SU-DHL-6 (cell line): ENCODE measurements at regions not wholly inside any gene's neighbourhood (a gene's known extent, or its start where the extent isn't known, plus 50 kb on each side); places are given as distances from the start of the nearest gene placed in this dataset.

Source experiments
- EZH2phosphoT487 ChIP-seq: fragments of 200-600 bp; sonication (generic), shearing (Covaris generic); conservative IDR thresholded peaks from 2 replicates; pipeline ENCODE4 v1.6.1; 2018; ENCODE audit warnings: mild to moderate bottlenecking, antibody characterized with exemption, low read length, moderate library complexity, mixed read lengths
- TF ChIP-seq, protein P1 (sequence below): fragments of 200-600 bp; sonication (generic); IDR thresholded peaks from one replicate; pipeline ENCODE4 v1.5.1; 2017; ENCODE audit warnings: antibody characterized with exemption, mild to moderate bottlenecking, low read length, moderate library complexity; ENCODE audit not compliant: insufficient read depth, poor library complexity, severe bottlenecking

DNA sequence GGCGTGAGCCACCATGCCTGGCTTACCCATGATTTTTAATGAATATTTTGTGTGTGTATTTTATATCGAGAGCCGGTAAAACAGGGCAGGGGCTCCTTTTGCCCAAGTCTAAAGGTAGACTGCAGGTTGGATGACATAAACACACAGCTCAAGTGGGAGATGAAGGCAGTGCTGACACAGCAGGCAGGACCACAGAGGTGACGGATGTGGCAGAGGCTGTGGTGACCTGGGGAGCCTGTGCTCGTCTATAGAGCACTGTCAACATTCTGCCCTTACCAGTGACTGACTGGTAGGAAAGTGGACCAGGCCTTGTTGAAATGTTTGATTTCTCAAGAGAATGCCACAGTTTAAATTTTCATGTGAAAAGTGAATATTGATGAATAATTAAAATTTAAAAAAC lies 137.5 kb downstream of the ZFP64 start:
- TF ChIP-seq, protein P1, sequence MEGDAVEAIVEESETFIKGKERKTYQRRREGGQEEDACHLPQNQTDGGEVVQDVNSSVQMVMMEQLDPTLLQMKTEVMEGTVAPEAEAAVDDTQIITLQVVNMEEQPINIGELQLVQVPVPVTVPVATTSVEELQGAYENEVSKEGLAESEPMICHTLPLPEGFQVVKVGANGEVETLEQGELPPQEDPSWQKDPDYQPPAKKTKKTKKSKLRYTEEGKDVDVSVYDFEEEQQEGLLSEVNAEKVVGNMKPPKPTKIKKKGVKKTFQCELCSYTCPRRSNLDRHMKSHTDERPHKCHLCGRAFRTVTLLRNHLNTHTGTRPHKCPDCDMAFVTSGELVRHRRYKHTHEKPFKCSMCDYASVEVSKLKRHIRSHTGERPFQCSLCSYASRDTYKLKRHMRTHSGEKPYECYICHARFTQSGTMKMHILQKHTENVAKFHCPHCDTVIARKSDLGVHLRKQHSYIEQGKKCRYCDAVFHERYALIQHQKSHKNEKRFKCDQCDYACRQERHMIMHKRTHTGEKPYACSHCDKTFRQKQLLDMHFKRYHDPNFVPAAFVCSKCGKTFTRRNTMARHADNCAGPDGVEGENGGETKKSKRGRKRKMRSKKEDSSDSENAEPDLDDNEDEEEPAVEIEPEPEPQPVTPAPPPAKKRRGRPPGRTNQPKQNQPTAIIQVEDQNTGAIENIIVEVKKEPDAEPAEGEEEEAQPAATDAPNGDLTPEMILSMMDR: no peak
- no peak for TF ChIP-seq EZH2phosphoT487
